Glutamatergic neuron (in vitro differentiated cells): ENCODE measurements at regions not wholly inside any gene's neighbourhood (a gene's known extent, or its start where the extent isn't known, plus 50 kb on each side); places are given as distances from the start of the nearest gene placed in this dataset.
A peak's percentile ranks its signal among the peaks of the same experiment; 100 is the strongest.

Experiments
- DNase-seq: peaks from one replicate; pipeline ENCODE4 v3.0.0; 2022
- H3K27ac Mint-ChIP-seq: one replicate; pipeline ENCODE4 v1.8.0; 2020; ENCODE audit warnings: mild to moderate bottlenecking, mixed read lengths, inconsistent platforms; ENCODE audit not compliant: unreplicated experiment
- H3K27me3 Mint-ChIP-seq: one replicate; pipeline ENCODE4 v1.8.0; 2020; ENCODE audit warnings: mild to moderate bottlenecking, moderate library complexity, mixed read lengths, inconsistent platforms; ENCODE audit not compliant: unreplicated experiment
- H3K36me3 Mint-ChIP-seq: one replicate; pipeline ENCODE4 v1.8.0; 2020; ENCODE audit warnings: mild to moderate bottlenecking, mixed read lengths, inconsistent platforms; ENCODE audit not compliant: unreplicated experiment
- H3K4me1 Mint-ChIP-seq: one replicate; pipeline ENCODE4 v1.8.0; 2020; ENCODE audit warnings: mild to moderate bottlenecking, low read depth, mixed read lengths, inconsistent platforms; ENCODE audit not compliant: unreplicated experiment
- H3K4me3 Mint-ChIP-seq: one replicate; pipeline ENCODE4 v1.8.0; 2020; ENCODE audit warnings: mild to moderate bottlenecking, mixed read lengths, inconsistent platforms; ENCODE audit not compliant: unreplicated experiment
- H3K9me3 Mint-ChIP-seq: one replicate; pipeline ENCODE4 v1.8.0; 2020; ENCODE audit warnings: mild to moderate bottlenecking, moderate library complexity, mixed read lengths, inconsistent platforms; ENCODE audit not compliant: unreplicated experiment
- CTCF ChIP-seq: fragments of 200-600 bp; sonication (generic); IDR thresholded peaks from one replicate; pipeline ENCODE4 v1.5.0; 2021; ENCODE audit not compliant: partially characterized antibody, unreplicated experiment

- Mint-ChIP-seq H3K4me3 (no peak overlapping the region), H3K36me3 (no peaks in the 10 kb centered on the region), H3K9me3 (no peaks in the 10 kb centered on the region), H3K27ac (no peak overlapping the region), H3K27me3 (peaks cover 2% of the 10 kb centered on the region), H3K4me1 (peaks cover 14% of the 10 kb centered on the region)
- DNase-seq = no peak
- no peak for TF ChIP-seq CTCF
These were observed 1047.4 kb downstream of the IGSF11 start for GRCh38 chr3:117987256-117987655.

- peaks cover 2% of the 10 kb centered on the region for H3K27me3 Mint-ChIP-seq
- H3K36me3 Mint-ChIP-seq = no peaks in the 10 kb centered on the region
- no peak for TF ChIP-seq CTCF
- no peaks in the 10 kb centered on the region for H3K9me3 Mint-ChIP-seq
- H3K27ac Mint-ChIP-seq = no peak overlapping the region
- no peak overlapping the region for H3K4me3 Mint-ChIP-seq
- H3K4me1 Mint-ChIP-seq = peaks cover 15% of the 10 kb centered on the region
- no peak for DNase-seq
These were observed 1044.7 kb downstream of the IGSF11 start for GRCh38 chr3:117989982-117990381.

GRCh38 chr3:117990627-117991026 lies 1044.0 kb downstream of the IGSF11 start:
- peaks cover 2% of the 10 kb centered on the region for H3K27me3 Mint-ChIP-seq
- no peak overlapping the region for H3K27ac Mint-ChIP-seq
- no peak for TF ChIP-seq CTCF
- DNase-seq = no peak
- no peaks in the 10 kb centered on the region for H3K36me3 Mint-ChIP-seq
- peaks cover 19% of the 10 kb centered on the region for H3K4me1 Mint-ChIP-seq
- H3K4me3 Mint-ChIP-seq = no peak overlapping the region
- no peaks in the 10 kb centered on the region for H3K9me3 Mint-ChIP-seq

DNA sequence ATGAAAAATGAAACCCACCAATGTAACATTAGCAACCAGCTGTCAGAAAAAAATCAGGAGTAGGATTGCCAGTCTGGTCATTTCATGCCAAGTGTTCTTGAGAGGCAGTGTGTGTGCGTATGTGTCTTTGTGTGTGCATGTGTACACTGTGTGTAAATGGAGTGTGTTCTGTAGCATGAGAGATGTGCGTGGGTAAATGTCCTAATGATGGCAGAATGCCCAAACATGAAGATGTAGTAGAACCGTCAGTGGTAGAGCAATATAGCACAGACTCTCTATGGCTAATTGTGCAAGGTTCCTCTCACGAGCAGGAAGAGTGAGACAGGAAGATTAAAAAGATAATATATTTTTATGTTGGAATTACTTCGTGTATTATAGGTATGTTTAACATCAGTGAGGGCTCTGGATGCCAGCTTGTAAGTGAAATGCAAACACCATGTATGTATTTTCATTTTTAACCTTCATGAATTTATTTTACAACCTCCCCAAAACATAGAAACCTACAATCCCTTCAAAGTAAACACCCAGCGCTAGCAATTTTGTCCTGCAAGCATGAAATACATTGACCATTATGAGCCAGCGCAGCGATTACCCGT lies 1038.7 kb downstream of the IGSF11 start:
- Mint-ChIP-seq H3K4me3 (no peak overlapping the region), H3K4me1 (peaks cover 11% of the 10 kb centered on the region), H3K36me3 (no peaks in the 10 kb centered on the region), H3K9me3 (no peaks in the 10 kb centered on the region), H3K27me3 (no peaks in the 10 kb centered on the region), H3K27ac (no peak overlapping the region)
- no peak for DNase-seq
- no peak for TF ChIP-seq CTCF

DNA sequence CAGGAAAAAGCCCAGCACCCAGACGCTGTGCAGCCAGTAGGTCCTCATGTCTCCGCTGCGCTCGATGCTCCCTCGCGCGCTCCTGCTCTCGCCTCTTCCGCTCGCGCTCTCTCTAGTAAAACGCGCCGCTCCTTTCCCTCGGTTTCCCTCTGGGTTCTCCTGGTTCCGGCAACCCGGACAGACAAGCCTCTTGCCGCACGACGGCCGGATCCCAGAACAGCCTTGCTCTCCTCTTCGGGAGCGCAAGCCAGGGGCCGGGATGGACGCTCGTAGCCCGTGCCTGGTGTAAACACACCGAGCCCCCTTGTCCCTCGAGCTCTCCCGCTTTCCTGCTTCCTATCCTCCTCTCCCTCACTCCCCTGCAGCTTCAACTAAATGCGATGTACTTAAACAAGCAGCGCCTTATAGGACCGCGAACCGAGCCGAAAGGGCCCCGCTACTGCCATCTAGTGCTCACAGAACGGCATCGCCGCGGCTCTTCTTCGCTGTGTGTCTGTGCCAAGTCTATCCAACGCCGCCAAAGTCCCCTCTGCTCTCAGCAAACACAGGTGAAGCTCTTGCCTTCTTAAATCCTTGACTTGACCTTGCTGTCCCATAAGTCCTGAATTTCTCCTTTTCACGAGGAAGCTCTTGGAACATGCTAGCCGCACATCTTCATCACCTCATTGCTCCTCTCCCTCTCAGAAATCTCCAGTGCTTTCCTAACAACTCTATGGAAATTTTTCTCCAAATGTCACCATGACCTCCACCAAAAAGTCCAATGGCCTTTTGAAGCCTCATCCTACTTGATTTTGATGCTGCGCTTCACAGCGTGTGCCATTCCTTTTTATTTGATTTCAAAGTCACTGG lies 1037.2 kb downstream of the IGSF11 start:
- peak; percentile 88 for DNase-seq
- no peaks in the 10 kb centered on the region for H3K27me3 Mint-ChIP-seq
- no peaks in the 10 kb centered on the region for H3K36me3 Mint-ChIP-seq
- no peaks in the 10 kb centered on the region for H3K9me3 Mint-ChIP-seq
- H3K4me1 Mint-ChIP-seq = peaks cover 7% of the 10 kb centered on the region
- H3K4me3 Mint-ChIP-seq = no peak overlapping the region
- peak; percentile 86 for TF ChIP-seq CTCF
- no peak overlapping the region for H3K27ac Mint-ChIP-seq
